ENCODE measurements at regions not wholly inside any gene's neighbourhood (a gene's known extent, or its start where the extent isn't known, plus 50 kb on each side); places are given as distances from the start of the nearest gene placed in this dataset.

DNA sequence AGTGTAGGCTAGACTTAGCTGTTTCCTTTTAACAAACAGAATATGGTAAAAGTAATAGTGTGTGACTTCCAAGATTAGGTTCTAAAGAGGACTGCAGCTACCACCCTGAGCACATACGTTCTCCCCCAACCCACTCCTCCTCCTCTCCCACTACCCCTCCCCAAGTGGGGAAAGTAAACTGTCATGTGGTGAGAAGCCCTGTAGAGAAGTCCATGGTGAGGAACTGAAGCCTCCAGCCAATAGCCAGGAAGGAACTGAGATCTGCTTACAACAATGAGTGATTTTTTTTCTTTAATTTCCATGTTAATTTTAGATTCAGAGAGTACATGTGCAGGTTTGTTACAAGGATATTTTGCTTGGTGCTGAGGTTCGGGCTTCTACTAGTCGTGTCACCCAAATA is 57.0 kb upstream of the EGLN3 start:
- no peak for ATAC-seq (ENCODE audit: poor library complexity)
- DNase-seq = no peak
- intact Hi-C loops (cut with DNase I) = no loop called here

DNA sequence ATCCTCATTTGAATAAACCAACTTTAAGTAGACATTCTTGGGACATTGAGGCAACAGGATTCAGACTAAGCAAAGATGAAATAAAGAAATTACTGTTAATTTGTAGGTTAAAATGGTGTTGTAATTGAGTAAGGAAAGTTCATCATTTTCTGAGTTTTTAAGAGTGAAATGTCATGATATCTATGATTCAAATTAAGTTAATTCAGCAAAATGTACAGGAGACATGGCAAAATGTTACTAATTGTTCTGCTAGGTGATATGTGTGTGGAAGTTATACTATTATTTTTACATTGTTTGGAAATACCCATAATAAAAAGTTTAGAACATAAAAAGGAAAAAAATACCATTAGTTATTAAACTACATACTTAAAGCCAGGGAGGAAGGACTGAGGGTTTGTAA is 55.0 kb upstream of the EGLN3 start:
- ATAC-seq (ENCODE audit: poor library complexity) (no peak), DNase-seq (no peak)

DNA sequence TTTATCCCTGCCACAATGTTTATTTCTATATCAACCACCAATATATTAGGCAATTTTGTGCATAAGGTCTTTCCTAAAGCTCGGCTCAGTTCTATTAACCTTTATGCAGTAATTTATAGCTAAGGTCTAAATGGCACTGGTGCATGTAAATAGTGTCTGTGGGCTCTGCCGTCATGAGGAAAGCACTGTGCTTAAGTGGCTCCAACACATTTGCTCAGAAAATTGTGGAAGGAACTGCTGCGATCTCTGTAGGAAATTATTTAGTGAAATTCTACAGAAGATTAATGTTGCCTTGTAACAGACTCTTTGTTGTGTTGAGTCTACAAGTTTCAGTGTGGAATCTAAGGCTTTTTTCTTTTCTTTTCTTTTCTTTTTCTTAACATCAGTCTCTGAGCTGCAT is 54.0 kb upstream of the EGLN3 start:
- intact Hi-C loops (cut with DNase I) = no loop called here
- ATAC-seq (ENCODE audit: poor library complexity) (no peak), DNase-seq (no peak)

More for the DNA sequence above, 55.0 kb upstream of the EGLN3 start:
- intact Hi-C loops (cut with DNase I) = no loop called here

- DNase-seq = no peak
- intact Hi-C loops (cut with DNase I) = no loop called here
- ATAC-seq (ENCODE audit: poor library complexity) = peak; percentile 60
These were observed 52.8 kb upstream of the EGLN3 start for GRCh38 chr14:34003691-34004090.

DNA sequence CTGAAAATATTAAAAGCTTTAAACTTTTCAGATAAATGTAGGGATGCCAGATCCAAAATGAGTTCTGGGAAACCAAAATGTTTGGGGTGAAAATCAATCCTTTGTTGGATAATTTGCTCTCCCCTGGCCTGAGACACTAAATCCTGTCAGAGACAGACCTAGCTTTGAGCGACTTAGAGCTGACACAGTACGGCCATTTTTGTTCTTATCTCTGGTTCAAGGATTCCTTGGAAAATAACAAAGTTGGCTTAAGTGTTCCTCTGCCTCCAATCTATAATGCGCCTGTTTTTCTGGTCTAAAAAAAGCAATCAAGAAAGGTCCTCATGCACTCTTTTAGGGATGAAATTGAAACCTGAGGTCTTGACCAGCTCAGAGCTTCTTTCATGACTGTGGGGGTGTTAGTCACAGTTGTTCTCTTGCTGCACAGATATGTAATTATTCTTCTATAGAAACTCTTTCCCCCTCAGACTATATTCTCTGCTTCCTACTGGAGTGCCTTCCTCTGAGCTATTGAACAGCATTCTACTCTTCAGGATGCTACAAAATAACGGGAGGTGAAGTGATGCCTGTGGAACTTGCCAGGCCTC is 52.3 kb upstream of the EGLN3 start:
- intact Hi-C loops (cut with DNase I) = no loop called here
- ATAC-seq (ENCODE audit: poor library complexity) = no peak
- DNase-seq = no peak

All from Right ventricle myocardium superior (tissue), 1 donor.